ENCODE measurements at regions not wholly inside any gene's neighbourhood (a gene's known extent, or its start where the extent isn't known, plus 50 kb on each side); places are given as distances from the start of the nearest gene placed in this dataset.

- Mint-ChIP-seq H3K36me3 (ENCODE audit: low read depth) (no peaks in the 10 kb centered on the region), H3K27me3 (ENCODE audit: low read depth) (no peaks in the 10 kb centered on the region), H3K4me1 (ENCODE audit: low read depth) (no peaks in the 10 kb centered on the region), H3K27ac (no peak overlapping the region), H3K9me3 (ENCODE audit: insufficient read depth) (no peaks in the 10 kb centered on the region), H3K4me3 (no peak overlapping the region)
- no peak for ATAC-seq
- ChIA-PET POLR2A (no interaction called here), CTCF (no interaction called here)
- no peak for DNase-seq
These were observed 159.7 kb upstream of the CDH20 start for GRCh38 chr18:61173554-61173953.

GRCh38 chr18:61183798-61184197, 149.4 kb upstream of the CDH20 start:
- POLR2A ChIA-PET, result no interaction called here
- CTCF ChIA-PET, result no interaction called here

GRCh38 chr18:61187971-61188370, 145.3 kb upstream of the CDH20 start:
- no peaks in the 10 kb centered on the region for H3K9me3 Mint-ChIP-seq (ENCODE audit: insufficient read depth)
- no peaks in the 10 kb centered on the region for H3K4me1 Mint-ChIP-seq (ENCODE audit: low read depth)
- H3K27me3 Mint-ChIP-seq (ENCODE audit: low read depth), result no peaks in the 10 kb centered on the region
- POLR2A ChIA-PET, result no interaction called here
- H3K27ac Mint-ChIP-seq, result no peak overlapping the region
- ATAC-seq, result no peak
- H3K4me3 Mint-ChIP-seq, result no peak overlapping the region
- CTCF ChIA-PET, result no interaction called here
- no peaks in the 10 kb centered on the region for H3K36me3 Mint-ChIP-seq (ENCODE audit: low read depth)
- no peak for DNase-seq

More at GRCh38 chr18:61183798-61184197, 149.4 kb upstream of the CDH20 start:
- DNase-seq, result no peak
- no peak for ATAC-seq
- no peaks in the 10 kb centered on the region for H3K27me3 Mint-ChIP-seq (ENCODE audit: low read depth)
- no peak overlapping the region for H3K27ac Mint-ChIP-seq
- H3K4me3 Mint-ChIP-seq, result no peak overlapping the region
- no peaks in the 10 kb centered on the region for H3K9me3 Mint-ChIP-seq (ENCODE audit: insufficient read depth)
- H3K4me1 Mint-ChIP-seq (ENCODE audit: low read depth), result no peaks in the 10 kb centered on the region
- no peaks in the 10 kb centered on the region for H3K36me3 Mint-ChIP-seq (ENCODE audit: low read depth)

- POLR2A ChIA-PET, result no interaction called here
- no peak for DNase-seq
- Mint-ChIP-seq H3K36me3 (ENCODE audit: low read depth) (no peaks in the 10 kb centered on the region), H3K4me1 (ENCODE audit: low read depth) (no peaks in the 10 kb centered on the region), H3K27ac (no peak overlapping the region), H3K27me3 (ENCODE audit: low read depth) (no peaks in the 10 kb centered on the region), H3K4me3 (no peak overlapping the region), H3K9me3 (ENCODE audit: insufficient read depth) (no peaks in the 10 kb centered on the region)
- CTCF ChIA-PET, result no interaction called here
- ATAC-seq, result no peak
These were observed 143.9 kb upstream of the CDH20 start for GRCh38 chr18:61189376-61189775.

GRCh38 chr18:61194726-61195125, 138.5 kb upstream of the CDH20 start:
- no peaks in the 10 kb centered on the region for H3K27me3 Mint-ChIP-seq (ENCODE audit: low read depth)
- ATAC-seq (no peak), DNase-seq (no peak)
- no peak overlapping the region for H3K4me3 Mint-ChIP-seq
- H3K36me3 Mint-ChIP-seq (ENCODE audit: low read depth), result no peaks in the 10 kb centered on the region
- no peak overlapping the region for H3K27ac Mint-ChIP-seq
- ChIA-PET CTCF (no interaction called here), POLR2A (no interaction called here)
- H3K4me1 Mint-ChIP-seq (ENCODE audit: low read depth), result no peaks in the 10 kb centered on the region
- peaks cover 3% of the 10 kb centered on the region for H3K9me3 Mint-ChIP-seq (ENCODE audit: insufficient read depth)

GRCh38 chr18:61196750-61197149, 136.5 kb upstream of the CDH20 start:
- H3K36me3 Mint-ChIP-seq (ENCODE audit: low read depth), result no peaks in the 10 kb centered on the region
- ChIA-PET CTCF (no interaction called here), POLR2A (no interaction called here)
- H3K9me3 Mint-ChIP-seq (ENCODE audit: insufficient read depth), result peaks cover 3% of the 10 kb centered on the region
- H3K4me1 Mint-ChIP-seq (ENCODE audit: low read depth), result no peaks in the 10 kb centered on the region
- ATAC-seq (no peak), DNase-seq (no peak)
- H3K4me3 Mint-ChIP-seq, result no peak overlapping the region
- H3K27me3 Mint-ChIP-seq (ENCODE audit: low read depth), result no peaks in the 10 kb centered on the region
- no peak overlapping the region for H3K27ac Mint-ChIP-seq

- Mint-ChIP-seq H3K36me3 (ENCODE audit: low read depth) (no peaks in the 10 kb centered on the region), H3K9me3 (ENCODE audit: insufficient read depth) (peaks cover 3% of the 10 kb centered on the region), H3K27me3 (ENCODE audit: low read depth) (no peaks in the 10 kb centered on the region), H3K4me1 (ENCODE audit: low read depth) (no peaks in the 10 kb centered on the region), H3K4me3 (no peak overlapping the region), H3K27ac (no peak overlapping the region)
- ChIA-PET POLR2A (no interaction called here), CTCF (no interaction called here)
- DNase-seq, result no peak
- no peak for ATAC-seq
These were observed 134.7 kb upstream of the CDH20 start for GRCh38 chr18:61198486-61198885.

GRCh38 chr18:61199171-61199848, 133.9 kb upstream of the CDH20 start:
- Mint-ChIP-seq H3K36me3 (ENCODE audit: low read depth) (no peaks in the 10 kb centered on the region), H3K4me3 (no peak overlapping the region), H3K27me3 (ENCODE audit: low read depth) (no peaks in the 10 kb centered on the region), H3K9me3 (ENCODE audit: insufficient read depth) (peaks cover 3% of the 10 kb centered on the region), H3K4me1 (ENCODE audit: low read depth) (no peaks in the 10 kb centered on the region), H3K27ac (no peak overlapping the region)
- ChIA-PET CTCF (no interaction called here), POLR2A (no interaction called here)
- ATAC-seq (no peak), DNase-seq (no peak)

- Mint-ChIP-seq H3K4me3 (no peak overlapping the region), H3K9me3 (ENCODE audit: insufficient read depth) (peaks cover 3% of the 10 kb centered on the region), H3K4me1 (ENCODE audit: low read depth) (no peaks in the 10 kb centered on the region), H3K36me3 (ENCODE audit: low read depth) (no peaks in the 10 kb centered on the region), H3K27ac (no peak overlapping the region), H3K27me3 (ENCODE audit: low read depth) (no peaks in the 10 kb centered on the region)
- ATAC-seq (no peak), DNase-seq (no peak)
- CTCF ChIA-PET, result no interaction called here
- POLR2A ChIA-PET, result no interaction called here
These were observed 131.7 kb upstream of the CDH20 start for GRCh38 chr18:61201511-61201910.

- no peak for ATAC-seq
- Mint-ChIP-seq H3K4me1 (ENCODE audit: low read depth) (no peaks in the 10 kb centered on the region), H3K36me3 (ENCODE audit: low read depth) (no peaks in the 10 kb centered on the region), H3K27me3 (ENCODE audit: low read depth) (no peaks in the 10 kb centered on the region), H3K27ac (no peak overlapping the region), H3K4me3 (no peak overlapping the region), H3K9me3 (ENCODE audit: insufficient read depth) (no peaks in the 10 kb centered on the region)
- no peak for DNase-seq
- ChIA-PET POLR2A (no interaction called here), CTCF (no interaction called here)
These were observed 130.1 kb upstream of the CDH20 start for GRCh38 chr18:61203151-61203550.

GRCh38 chr18:61209801-61210200, 123.4 kb upstream of the CDH20 start:
- Mint-ChIP-seq H3K27me3 (ENCODE audit: low read depth) (no peaks in the 10 kb centered on the region), H3K36me3 (ENCODE audit: low read depth) (no peaks in the 10 kb centered on the region), H3K4me1 (ENCODE audit: low read depth) (no peaks in the 10 kb centered on the region), H3K9me3 (ENCODE audit: insufficient read depth) (no peaks in the 10 kb centered on the region), H3K4me3 (no peak overlapping the region), H3K27ac (no peak overlapping the region)
- ATAC-seq (no peak), DNase-seq (no peak)
- ChIA-PET CTCF (no interaction called here), POLR2A (no interaction called here)

- Mint-ChIP-seq H3K9me3 (ENCODE audit: insufficient read depth) (peaks cover 6% of the 10 kb centered on the region), H3K4me3 (no peak overlapping the region), H3K27me3 (ENCODE audit: low read depth) (no peaks in the 10 kb centered on the region), H3K27ac (no peak overlapping the region), H3K36me3 (ENCODE audit: low read depth) (no peaks in the 10 kb centered on the region), H3K4me1 (ENCODE audit: low read depth) (no peaks in the 10 kb centered on the region)
- POLR2A ChIA-PET, result no interaction called here
- DNase-seq, result no peak
- no peak for ATAC-seq
- CTCF ChIA-PET, result no interaction called here
These were observed 117.2 kb upstream of the CDH20 start for GRCh38 chr18:61216051-61216450.

GRCh38 chr18:61222206-61222605, 111.0 kb upstream of the CDH20 start:
- Mint-ChIP-seq H3K36me3 (ENCODE audit: low read depth) (no peaks in the 10 kb centered on the region), H3K9me3 (ENCODE audit: insufficient read depth) (peaks cover 6% of the 10 kb centered on the region), H3K4me1 (ENCODE audit: low read depth) (no peaks in the 10 kb centered on the region), H3K27ac (no peak overlapping the region), H3K27me3 (ENCODE audit: low read depth) (no peaks in the 10 kb centered on the region), H3K4me3 (no peak overlapping the region)
- CTCF ChIA-PET, result no interaction called here
- ATAC-seq, result no peak
- DNase-seq, result no peak
- POLR2A ChIA-PET, result no interaction called here

Data from activated CD8-positive, alpha-beta T cell treated with anti-CD3 and anti-CD28 coated beads, Interleukin-2, amount 10 ng/mL, durations not matched to agents 7 days and 5 days (primary cell).